HG03460 (cell line): ENCODE measurements at regions not wholly inside any gene's neighbourhood (a gene's known extent, or its start where the extent isn't known, plus 50 kb on each side); places are given as distances from the start of the nearest gene placed in this dataset.
"Not testable (repeated sequence)": the region's sequence is repeated elsewhere in the genome, so short reads cannot be mapped to it uniquely, and the experiment has no call there.

ENCODE experiments used
- ATAC-seq: cut with Tn5 transposase; IDR thresholded peaks from one replicate; pipeline ENCODE4 v1.9.1; 2021; ENCODE audit not compliant: unreplicated experiment

DNA sequence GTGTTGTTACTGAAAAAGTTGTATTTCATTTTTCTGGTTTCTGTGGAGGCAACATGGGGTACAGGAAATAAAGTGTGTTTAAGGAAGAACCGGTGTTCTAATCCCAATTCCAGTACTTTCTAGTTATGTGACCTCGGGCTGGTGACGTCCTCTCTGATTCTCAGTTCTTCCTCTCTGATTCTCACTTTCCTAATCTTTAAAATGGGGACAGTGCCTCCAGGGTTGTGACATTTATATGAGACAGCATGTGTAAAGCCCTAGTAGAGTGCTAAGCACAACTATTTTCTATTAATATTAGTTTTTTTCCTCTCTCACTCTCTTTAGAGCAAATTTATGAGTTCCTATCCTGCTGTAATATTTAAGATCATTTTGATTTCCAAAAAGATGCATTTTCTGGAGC lies 50.9 kb upstream of the PTPDC1 start:
- ATAC-seq = no peak

DNA sequence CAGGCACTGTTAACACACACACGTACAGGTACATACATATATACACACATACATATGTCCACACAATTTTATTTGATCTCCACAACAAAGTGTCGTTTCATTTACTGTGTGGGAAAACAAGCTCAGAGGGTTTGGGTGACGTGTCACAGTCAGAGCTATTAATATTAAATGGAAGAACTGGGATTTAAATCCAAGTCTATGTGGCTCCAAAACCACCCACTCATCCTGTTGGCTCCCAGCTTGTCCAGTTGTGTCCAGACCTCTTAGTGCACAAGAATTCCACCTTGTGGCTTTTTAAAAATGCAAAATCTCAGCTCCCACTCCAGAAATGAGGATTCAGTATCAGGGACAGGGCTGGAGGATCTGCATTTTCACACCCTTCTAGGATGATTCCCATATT lies 52.3 kb upstream of the PTPDC1 start:
- no peak for ATAC-seq

DNA sequence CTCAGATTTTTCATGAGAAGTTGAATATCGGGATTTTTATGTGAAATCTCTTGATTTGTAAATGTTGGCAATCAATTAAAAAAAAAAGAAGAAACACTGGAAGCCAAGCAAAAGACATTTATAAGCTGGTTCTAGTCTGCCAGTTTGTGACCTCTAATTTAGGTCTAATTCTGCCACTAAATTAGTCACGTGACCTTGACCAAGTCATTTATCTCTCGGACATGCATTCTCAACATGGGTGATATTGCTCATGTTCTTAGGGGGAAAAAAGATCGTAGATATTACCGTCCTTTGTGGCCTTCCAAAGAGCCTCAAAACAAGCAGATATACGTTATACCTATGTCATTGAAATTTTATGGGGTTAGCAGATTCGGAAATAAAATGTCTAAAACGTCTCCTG lies 52.9 kb upstream of the PTPDC1 start:
- no peak for ATAC-seq

- ATAC-seq = peak; percentile 99
Observed at GRCh38 chr9:94030318-94031179, 53.7 kb upstream of the PTPDC1 start.

GRCh38 chr9:94029932-94030317 lies 54.3 kb upstream of the PTPDC1 start:
- no peak for ATAC-seq

- ATAC-seq = no peak
Observed at GRCh38 chr9:94026816-94027215, 57.4 kb upstream of the PTPDC1 start.

DNA sequence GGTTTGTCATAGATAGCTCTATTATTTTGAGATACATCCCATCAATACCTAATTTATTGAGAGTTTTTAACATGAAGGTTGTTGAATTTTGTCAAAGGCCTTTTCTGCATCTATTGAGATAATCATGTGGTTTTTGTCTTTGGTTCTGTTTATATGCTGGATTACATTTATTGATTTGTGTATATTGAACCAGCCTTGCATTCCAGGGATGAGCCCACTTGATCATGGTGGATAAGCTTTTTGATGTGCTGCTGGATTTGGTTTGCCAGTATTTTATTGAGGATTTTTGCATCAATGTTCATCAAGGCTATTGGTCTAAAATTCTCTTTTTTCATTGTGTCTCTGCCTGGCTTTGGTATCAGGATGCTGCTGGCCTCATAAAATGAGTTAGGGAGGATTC lies 61.8 kb upstream of the PTPDC1 start:
- not testable (repeated sequence) for ATAC-seq

- ATAC-seq = not testable (repeated sequence)
Observed at GRCh38 chr9:94020836-94021235, 63.4 kb upstream of the PTPDC1 start.

DNA sequence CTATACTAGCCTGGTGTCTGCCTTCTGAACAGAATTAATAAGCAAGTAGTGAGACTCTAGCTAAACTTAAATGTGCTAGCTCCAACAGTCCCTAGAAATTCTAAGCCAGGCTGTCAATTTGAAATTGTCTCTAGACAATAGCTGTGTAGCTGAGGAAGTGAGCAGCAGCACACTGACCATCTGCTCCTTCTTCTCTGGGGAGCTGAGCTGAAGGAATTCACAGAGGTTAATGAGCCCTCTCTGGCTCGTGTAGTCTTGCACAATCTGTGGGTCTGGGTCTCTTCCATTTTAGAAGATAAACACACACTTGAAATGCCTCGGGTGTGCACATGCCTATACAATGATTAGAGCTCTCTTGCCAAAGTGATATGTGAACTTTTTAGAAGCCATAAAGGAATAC lies 63.5 kb upstream of the BARX1 start:
- no peak for ATAC-seq

GRCh38 chr9:94017939-94018531 lies 62.9 kb upstream of the BARX1 start:
- no peak for ATAC-seq

GRCh38 chr9:94016744-94017143 lies 61.6 kb upstream of the BARX1 start:
- ATAC-seq = no peak

GRCh38 chr9:94014920-94015319 lies 59.8 kb upstream of the BARX1 start:
- no peak for ATAC-seq

DNA sequence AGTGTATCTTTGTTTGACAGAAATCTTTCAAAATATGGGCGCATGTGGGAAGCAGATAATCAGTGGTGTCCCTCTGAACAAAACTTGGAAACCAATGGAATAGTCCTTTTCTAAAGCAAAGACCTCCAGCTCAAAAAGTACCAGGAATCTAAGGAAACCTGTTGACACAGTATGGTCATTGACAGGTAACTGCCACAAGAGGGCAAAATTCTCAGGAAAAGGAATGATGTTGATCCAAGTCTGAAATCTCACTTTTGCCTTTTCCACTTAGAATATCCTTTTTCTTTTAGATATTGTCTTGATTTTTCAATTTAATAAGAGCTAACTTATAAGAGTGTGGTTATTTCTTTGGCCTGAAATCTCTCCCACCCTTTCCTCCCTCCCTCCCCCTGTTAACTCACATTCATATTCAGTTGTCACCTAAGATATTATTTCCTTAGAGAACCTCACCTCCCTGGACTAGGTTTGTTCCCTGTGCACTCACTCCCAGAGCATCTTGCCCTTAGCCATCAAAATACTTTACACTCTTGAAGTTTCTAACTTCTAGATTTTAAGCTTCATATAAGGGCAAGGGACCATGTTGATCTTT lies 59.0 kb upstream of the BARX1 start:
- ATAC-seq = no peak

GRCh38 chr9:94010980-94011533 lies 55.9 kb upstream of the BARX1 start:
- no peak for ATAC-seq

GRCh38 chr9:94005272-94005901 lies 50.2 kb upstream of the BARX1 start:
- no peak for ATAC-seq
